ENCODE measurements at regions not wholly inside any gene's neighbourhood (a gene's known extent, or its start where the extent isn't known, plus 50 kb on each side); places are given as distances from the start of the nearest gene placed in this dataset.
A peak's percentile ranks its signal among the peaks of the same experiment; 100 is the strongest.

DNA sequence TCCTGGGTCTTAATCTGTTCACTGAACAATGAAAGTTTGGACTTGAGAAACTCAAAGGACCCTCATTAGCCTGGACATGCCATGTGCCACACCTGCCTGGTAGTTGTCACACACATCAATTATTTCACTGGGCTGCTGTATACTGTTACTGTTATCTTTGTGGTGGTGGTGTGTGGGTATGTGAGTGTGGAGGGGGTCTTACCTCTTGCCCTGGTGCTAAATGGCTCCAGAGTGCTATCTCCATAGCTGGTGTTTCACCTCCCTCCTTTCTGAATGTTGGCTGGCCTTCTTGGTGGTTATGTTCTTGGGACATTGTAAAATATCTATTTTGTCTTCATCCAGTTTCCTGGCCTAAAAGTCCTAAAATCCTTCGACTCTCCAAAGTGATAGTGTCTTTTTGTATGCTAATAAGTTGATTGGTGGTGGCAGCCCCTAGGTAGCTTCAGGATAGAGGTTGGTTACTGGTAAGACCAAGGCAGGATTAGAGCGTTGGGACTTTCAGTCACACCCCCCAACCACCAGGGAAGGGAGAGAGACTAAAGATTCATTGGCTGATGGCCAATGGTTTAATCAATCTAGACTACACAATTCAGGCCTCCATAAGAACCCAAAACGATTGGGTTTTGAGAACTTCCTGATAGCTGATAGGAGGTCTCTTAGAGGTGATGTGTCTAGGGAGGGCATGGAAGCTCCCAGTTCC lies 328.1 kb downstream of the MYCN start:
- no peak for DNase-seq

DNA sequence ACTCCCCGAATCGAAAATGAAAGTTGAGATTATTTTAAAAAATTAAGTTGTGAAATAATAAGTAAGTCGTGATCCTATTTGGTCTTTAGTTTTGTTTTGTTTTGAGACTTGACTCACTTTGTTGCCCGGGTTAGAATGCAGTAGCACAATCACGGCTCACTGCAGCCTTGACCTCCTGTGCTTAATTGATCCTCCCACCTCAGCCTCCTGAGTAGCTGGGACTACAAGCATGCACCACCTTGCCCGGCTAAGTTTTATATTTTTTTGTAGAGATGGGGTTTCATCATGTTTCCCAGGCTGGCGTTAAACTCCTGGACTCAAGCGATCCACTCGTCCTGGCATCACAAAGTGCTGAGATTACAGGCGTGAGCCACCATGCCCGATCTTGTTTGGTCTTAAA lies 326.2 kb downstream of the MYCN start:
- no peak for DNase-seq

GRCh38 chr2:16264931-16265540 lies 324.7 kb downstream of the MYCN start:
- no peak for DNase-seq

- no peak for DNase-seq
Measured at GRCh38 chr2:16264491-16264890, 324.1 kb downstream of the MYCN start.

GRCh38 chr2:16263241-16263890 lies 323.0 kb downstream of the MYCN start:
- DNase-seq: no peak

DNA sequence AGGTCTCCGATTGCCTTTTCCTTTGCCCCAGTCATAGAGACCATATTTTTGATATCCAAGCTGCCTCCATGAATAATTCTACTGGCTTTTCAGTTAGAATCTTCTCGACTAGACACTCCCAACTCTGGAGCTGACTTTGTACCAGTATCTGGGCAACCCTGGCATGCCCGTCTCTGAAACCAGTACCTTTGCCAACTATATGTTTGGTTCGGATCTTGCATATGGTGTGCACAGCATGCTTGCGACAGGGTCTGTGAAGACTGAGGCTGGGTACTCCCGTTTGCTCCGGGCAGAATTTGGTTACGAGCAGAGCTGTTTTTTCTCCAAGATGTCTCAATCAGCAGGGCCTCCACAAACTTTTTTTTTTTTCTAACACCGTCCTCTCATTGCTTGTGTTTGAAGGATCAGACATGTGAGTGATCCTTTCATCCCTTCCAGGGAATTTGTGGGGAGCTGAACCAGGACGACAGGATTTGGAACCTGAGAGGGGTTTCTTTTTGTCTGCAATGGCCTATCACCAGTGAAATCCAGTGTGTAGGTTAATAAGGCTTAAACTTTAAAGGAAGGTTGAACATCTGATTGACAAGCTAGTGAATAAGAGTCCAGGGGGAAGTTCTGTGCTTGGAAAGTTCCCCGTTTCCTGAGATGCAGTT lies 322.3 kb downstream of the MYCN start:
- no peak for DNase-seq

GRCh38 chr2:16261791-16262190 lies 321.4 kb downstream of the MYCN start:
- no peak for DNase-seq

DNA sequence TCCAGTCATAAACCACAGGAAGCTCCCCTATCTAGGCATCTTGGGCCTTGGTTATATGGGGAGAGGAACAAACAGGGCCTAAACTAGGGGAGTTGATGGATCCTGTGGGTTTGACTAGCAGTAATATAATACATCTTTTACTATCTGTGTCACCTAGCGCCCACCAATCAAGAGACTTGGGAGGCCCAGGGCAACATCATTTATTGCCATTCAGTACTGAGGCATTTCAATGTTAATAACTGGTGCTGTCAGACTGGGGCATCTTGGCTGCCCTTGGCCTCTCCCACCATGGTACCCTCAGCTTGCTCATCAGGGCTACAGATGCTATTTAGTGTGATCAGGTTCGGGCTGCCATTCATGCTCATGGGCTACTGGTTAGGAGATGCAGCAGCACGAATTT lies 320.7 kb downstream of the MYCN start:
- DNase-seq: no peak

GRCh38 chr2:16260041-16260830 lies 319.9 kb downstream of the MYCN start:
- peak in 1 of 3 donors; percentile 14 for DNase-seq

GRCh38 chr2:16259010-16259409 lies 318.7 kb downstream of the MYCN start:
- DNase-seq: no peak

DNA sequence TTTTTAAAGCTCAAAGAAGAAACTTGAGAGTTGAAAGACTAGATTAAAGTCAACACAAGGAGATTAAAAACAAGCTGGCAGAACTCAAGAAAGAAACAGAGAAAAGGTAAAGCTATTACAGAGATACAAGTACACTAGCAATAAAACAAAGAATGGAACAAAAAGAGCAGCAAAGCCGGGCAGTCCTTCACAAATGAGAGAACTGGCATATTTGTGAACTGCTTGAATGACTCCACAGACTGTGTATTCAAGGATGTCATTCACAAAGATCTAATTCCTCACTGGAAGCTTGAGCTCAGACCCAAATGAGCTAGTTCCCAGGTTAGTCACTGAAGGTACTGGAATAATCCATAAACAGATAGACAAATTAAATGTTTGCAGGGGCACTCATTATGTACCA lies 318.0 kb downstream of the MYCN start:
- no peak for DNase-seq

- no peak for DNase-seq
Measured at GRCh38 chr2:16257322-16258028, 317.1 kb downstream of the MYCN start.

DNA sequence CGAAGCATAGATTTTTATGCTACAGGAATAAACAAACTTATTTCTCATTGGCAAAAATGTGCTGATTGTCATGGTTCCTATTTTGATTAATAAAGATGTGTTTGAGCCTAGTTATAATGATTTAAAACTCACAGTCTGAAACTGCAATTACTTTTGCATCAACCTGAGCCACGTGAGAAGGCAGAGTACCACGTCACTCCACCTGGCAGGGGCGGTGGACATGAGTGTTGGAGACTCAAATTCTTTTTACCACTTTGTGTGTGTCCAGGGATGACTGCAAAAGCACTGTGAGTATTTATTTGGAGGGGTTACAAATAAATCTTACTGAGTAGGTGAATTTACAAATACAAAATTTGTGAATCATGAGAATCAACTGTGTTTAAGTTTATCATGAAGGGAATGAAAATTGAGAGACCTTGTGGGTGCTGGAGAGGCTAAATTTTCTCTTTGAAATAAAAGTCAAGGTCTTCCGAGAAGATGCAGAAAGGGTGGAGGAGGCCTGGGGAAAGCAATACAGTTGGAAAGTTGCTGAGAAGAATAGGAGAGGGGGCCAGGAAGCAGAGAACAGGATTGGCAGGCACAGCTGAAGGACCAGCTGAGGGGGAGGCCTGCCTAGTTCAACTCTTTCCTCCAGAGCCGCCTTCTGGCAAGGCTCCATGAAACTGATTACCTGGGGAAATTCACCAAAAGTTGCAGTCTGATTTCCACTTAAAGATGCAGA lies 316.4 kb downstream of the MYCN start:
- no peak for DNase-seq

- DNase-seq: peak in 1 of 3 donors; percentile 13
Measured at GRCh38 chr2:16255120-16255519, 314.8 kb downstream of the MYCN start.

DNA sequence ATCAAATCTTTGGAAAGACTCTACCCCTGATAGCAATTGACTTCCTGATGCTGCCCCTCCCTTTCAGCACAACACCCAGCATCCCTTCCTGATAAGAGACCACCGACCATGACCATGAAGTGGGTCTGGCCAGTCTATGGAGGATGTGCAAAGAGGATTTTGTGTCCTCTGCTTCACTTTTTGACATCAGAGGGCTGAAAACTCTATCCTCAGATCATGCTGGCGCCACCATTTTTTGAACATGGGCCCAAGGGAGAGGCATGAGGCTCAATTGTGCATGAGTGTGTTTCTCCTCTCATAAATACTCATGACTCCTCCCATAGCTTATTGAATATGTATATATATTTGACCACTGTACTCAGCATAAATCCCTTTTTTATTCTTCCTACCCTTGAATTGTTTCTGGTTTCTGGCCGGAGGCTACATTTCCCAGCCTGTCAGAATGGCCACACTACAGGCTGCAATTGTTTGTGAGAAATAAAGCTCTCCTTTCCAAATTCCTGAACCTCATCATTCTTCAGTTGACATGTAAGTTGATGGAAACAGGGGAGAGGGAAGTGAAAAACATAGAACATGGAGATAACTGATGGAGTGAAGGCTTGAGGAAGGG lies 314.1 kb downstream of the MYCN start:
- DNase-seq: peak in 1 of 3 donors; percentile 16

GRCh38 chr2:16253291-16253690 lies 312.9 kb downstream of the MYCN start:
- DNase-seq: no peak

DNA sequence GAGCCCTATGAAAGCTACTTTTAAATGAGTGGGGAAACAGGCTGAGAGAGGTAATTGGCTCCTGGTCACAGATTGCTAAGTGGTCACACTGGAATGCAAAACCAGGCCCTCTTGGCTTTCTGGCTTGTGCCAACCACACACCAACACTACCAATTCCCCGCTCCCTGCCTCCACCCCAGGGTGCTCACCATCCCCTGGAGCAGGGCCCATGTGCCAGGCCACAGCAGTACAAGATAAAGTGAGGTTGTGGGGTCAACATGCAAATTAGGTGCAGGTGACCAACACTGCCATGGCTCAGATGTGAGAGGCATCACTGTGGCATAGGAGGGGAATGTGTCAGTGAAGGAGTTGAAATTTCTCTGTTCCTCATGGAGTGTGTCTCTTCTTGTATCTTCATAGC lies 312.5 kb downstream of the MYCN start:
- no peak for DNase-seq

GRCh38 chr2:16252251-16252650 lies 311.9 kb downstream of the MYCN start:
- DNase-seq: peak in 1 of 3 donors; percentile 2

DNA sequence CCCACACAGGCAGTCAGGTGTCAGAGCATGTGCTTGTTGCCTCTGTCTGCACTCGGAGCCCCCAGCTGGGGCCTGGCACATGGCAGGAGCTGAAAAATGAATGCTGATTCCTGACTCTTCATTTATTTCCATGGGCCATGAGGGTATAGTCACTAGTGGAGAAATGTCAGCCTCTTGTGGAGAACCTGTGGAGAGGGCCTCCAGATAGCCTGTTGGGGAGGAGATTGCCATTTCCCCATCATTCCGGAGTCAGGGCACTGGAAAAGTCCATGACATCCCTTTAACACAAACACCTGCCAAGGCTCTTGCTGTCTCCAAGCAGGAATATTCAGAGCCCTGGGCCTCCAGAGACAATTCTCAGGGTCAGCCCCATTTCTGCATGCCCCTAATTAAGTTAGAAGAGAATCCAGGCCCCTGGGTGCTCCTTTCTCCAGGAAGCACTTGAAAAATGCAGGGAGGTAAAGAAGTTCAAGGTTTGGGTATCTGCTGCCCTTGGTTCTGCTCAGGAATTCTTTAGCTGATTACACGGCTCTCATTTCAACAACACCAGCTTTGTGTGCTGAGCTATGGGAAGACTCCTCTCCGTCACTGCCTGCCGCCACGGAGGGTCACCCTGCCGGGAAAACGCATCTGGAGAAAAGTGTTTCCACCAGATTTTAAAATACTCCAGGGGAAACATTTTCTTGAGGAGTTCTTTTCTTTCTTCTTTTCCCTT lies 311.3 kb downstream of the MYCN start:
- DNase-seq: no peak

DNA sequence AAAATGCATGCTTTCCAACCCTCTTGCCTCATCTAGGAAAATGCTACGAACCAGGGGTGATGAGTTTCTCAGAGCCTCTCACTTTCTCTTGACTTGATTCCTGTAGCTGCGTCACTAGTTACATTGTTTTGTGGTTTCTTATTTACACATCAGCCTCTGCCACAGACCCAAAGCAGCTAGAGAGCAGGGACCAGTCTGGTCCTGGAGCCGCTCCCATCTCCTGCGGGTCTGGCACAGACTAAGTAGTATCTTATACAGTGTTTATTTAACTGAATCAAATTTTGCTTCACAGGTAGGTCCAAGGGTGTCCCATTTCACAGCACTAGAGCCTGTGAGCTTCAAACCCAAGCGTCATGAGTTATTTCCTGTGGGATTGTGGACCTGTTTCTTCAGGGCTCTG lies 310.5 kb downstream of the MYCN start:
- no peak for DNase-seq
